ENCODE measurements at regions not wholly inside any gene's neighbourhood (a gene's known extent, or its start where the extent isn't known, plus 50 kb on each side); places are given as distances from the start of the nearest gene placed in this dataset.

GRCh38 chr14:36452860-36453259 is 67.2 kb downstream of the NKX2-1 start:
- TF ChIP-seq CTCF (IDR thresholded peaks at IDR 0.05) = no peak
- TF ChIP-seq POLR2A (IDR thresholded peaks at IDR 0.05) = no peak

Measured in body of pancreas (tissue), 4 donors.